Natural killer cell (primary cell): ENCODE measurements at regions not wholly inside any gene's neighbourhood (a gene's known extent, or its start where the extent isn't known, plus 50 kb on each side); places are given as distances from the start of the nearest gene placed in this dataset.

Experiments used
- ATAC-seq, 3 donors: fragments of 150-1000 bp in 2 of 3; fragments of 200-7000 bp in 1 of 3; cut with Tn5 transposase; 1 replicate in 1 of 3; 2 replicates in 2 of 3; pipeline ENCODE4 v1.10.0; 2021; ENCODE audit warnings: mild to moderate bottlenecking in 2 of 3, moderate library complexity in 2 of 3
- DNase-seq, 2 donors: peaks; one replicate each; pipeline versions ENCODE4 v3.0.0 to v3.0.0-alpha.2; 2013 to 2021; ENCODE audit warnings: mixed read lengths in 1 of 2
- H3K27ac ChIP-seq: one replicate; pipeline ENCODE4 v1.5.1; 2013; ENCODE audit warnings: mild to moderate bottlenecking, low read length
- H3K27me3 ChIP-seq: one replicate; pipeline ENCODE4 v1.6.1; 2013; ENCODE audit warnings: low read length; ENCODE audit not compliant: control insufficient read depth, insufficient read depth
- H3K36me3 ChIP-seq: one replicate; pipeline ENCODE4 v1.6.1; 2013; ENCODE audit warnings: low read length; ENCODE audit not compliant: control insufficient read depth, insufficient read depth
- H3K4me1 ChIP-seq: one replicate; pipeline ENCODE4 v1.6.1; 2013; ENCODE audit warnings: low read length; ENCODE audit not compliant: control insufficient read depth, insufficient read depth
- H3K4me3 ChIP-seq: one replicate; pipeline ENCODE4 v1.5.1; 2013; ENCODE audit warnings: low read length
- H3K9me3 ChIP-seq: one replicate; pipeline ENCODE4 v1.6.1; 2013; ENCODE audit warnings: low read length; ENCODE audit not compliant: control insufficient read depth, insufficient read depth
- H3K27ac Mint-ChIP-seq, 2 donors: one replicate each; pipeline ENCODE4 v1.8.0; 2022; ENCODE audit warnings: mild to moderate bottlenecking in 2 of 2, mixed read lengths in 2 of 2, moderate library complexity in 1 of 2
- H3K27me3 Mint-ChIP-seq, 2 donors: one replicate each; pipeline ENCODE4 v1.8.0; 2022; ENCODE audit warnings: low read depth in 2 of 2, mixed read lengths in 2 of 2
- H3K36me3 Mint-ChIP-seq: one replicate; pipeline ENCODE4 v1.8.0; 2022; ENCODE audit warnings: mixed read lengths
- H3K4me1 Mint-ChIP-seq, 2 donors: one replicate each; pipeline ENCODE4 v1.8.0; 2022; ENCODE audit warnings: mixed read lengths in 2 of 2
- H3K4me3 Mint-ChIP-seq: one replicate; pipeline ENCODE4 v1.8.0; 2022; ENCODE audit warnings: mild to moderate bottlenecking, moderate library complexity, mixed read lengths
- H3K9me3 Mint-ChIP-seq, 2 donors: one replicate each; pipeline ENCODE4 v1.8.0; 2022; ENCODE audit warnings: mixed read lengths in 2 of 2
- WGBS: methylation state at CpG from one replicate; pipeline ENCODE4 v1.1.7; 2013; ENCODE audit warnings: missing lambda C conversion rate; ENCODE audit not compliant: insufficient coverage; 5-methylcytosine and 5-hydroxymethylcytosine counted together
- intact Hi-C: fragments of 100-400 bp; cut with micrococcal nuclease; formaldehyde crosslinking; loops from one replicate; pipeline ENCODE4 v1.14.2; 2022
- TF ChIP-seq, protein P1 (sequence below): fragments of 200-600 bp; IDR thresholded peaks from one replicate; pipeline ENCODE4 v1.8.0; 2022; ENCODE audit warnings: antibody characterized with exemption

DNA sequence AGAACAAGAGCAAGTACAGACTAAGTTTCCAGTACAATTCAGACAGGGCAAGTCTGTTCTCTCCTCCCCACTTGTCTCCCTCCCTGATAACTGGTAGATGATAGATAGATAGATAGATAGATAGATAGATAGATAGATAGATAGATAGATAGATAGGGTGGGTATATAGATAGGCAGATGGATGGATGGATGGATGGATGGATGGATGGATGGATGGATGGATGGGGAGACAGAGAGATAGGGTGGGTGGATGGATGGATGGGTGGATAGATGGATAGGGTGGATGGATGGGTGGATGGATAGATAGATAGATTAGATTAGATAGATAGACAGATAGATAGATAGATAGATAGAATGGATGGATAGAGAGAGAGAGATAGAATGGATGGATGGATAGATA is 152.8 kb upstream of the MKLN1 start:
- no peak overlapping the region for H3K27ac Mint-ChIP-seq
- intact Hi-C loops: no loop called here

DNA sequence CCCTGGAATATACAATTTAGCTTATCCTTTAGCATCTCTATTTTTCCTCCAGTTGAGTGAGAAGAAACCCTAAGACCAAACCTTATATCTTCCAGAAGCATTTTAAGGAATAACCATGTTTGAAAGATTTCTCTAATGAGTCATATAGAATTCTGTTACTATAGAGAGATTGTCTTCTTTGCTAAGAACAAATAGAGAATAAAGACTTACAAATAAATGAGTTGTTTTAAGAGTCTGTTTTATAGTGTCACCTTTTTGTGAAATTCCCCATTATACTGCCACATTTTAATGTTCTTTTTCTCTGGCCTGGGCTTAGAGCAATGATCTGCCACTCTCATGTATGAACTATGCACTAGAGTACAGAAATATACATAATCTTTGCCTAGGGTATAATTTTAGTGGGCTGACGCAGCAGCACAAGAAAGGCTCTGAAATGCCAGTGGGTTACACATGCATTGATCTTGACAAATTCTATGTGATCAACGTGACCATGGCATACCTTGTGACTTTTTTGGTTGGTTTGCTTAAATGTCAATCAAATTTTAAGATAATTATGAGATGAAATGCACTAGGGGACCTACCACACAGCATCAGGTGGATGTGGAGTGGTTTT is 145.1 kb upstream of the MKLN1 start:
- no peaks in the 10 kb centered on the region for H3K36me3 ChIP-seq
- TF ChIP-seq, protein P1, sequence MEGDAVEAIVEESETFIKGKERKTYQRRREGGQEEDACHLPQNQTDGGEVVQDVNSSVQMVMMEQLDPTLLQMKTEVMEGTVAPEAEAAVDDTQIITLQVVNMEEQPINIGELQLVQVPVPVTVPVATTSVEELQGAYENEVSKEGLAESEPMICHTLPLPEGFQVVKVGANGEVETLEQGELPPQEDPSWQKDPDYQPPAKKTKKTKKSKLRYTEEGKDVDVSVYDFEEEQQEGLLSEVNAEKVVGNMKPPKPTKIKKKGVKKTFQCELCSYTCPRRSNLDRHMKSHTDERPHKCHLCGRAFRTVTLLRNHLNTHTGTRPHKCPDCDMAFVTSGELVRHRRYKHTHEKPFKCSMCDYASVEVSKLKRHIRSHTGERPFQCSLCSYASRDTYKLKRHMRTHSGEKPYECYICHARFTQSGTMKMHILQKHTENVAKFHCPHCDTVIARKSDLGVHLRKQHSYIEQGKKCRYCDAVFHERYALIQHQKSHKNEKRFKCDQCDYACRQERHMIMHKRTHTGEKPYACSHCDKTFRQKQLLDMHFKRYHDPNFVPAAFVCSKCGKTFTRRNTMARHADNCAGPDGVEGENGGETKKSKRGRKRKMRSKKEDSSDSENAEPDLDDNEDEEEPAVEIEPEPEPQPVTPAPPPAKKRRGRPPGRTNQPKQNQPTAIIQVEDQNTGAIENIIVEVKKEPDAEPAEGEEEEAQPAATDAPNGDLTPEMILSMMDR: no peak
- Mint-ChIP-seq H3K9me3 (no peaks in the 10 kb centered on the region), H3K4me1 (peaks cover 10 to 14% of the 10 kb centered on the region in 2 donors), H3K27me3 (no peaks in the 10 kb centered on the region), H3K27ac (no peak overlapping the region), H3K4me3 (no peak overlapping the region), H3K36me3 (no peaks in the 10 kb centered on the region)
- ATAC-seq (no peak), DNase-seq (no peak)
- intact Hi-C loops: no loop called here
- H3K27me3 ChIP-seq: no peaks in the 10 kb centered on the region
- no peak overlapping the region for H3K4me3 ChIP-seq
- 92% methylated on average over 2 of the region's 2 CpGs for WGBS
- H3K4me1 ChIP-seq: peaks cover 6% of the 10 kb centered on the region
- no peaks in the 10 kb centered on the region for H3K9me3 ChIP-seq
- H3K27ac ChIP-seq: no peak overlapping the region

More for the DNA sequence above, 152.8 kb upstream of the MKLN1 start:
- ATAC-seq: no peak
- Mint-ChIP-seq H3K4me3 (no peak overlapping the region), H3K4me1 (no peaks in the 10 kb centered on the region), H3K9me3 (no peaks in the 10 kb centered on the region), H3K36me3 (no peaks in the 10 kb centered on the region), H3K27me3 (peaks cover 6 to 7% of the 10 kb centered on the region in 2 donors)
- TF ChIP-seq, protein P1: no peak
- Histone ChIP-seq H3K4me3 (no peak overlapping the region), H3K27ac (no peak overlapping the region), H3K4me1 (no peaks in the 10 kb centered on the region), H3K27me3 (peaks cover under 1% of the 10 kb centered on the region), H3K36me3 (no peaks in the 10 kb centered on the region), H3K9me3 (no peaks in the 10 kb centered on the region)
- DNase-seq: no peak

DNA sequence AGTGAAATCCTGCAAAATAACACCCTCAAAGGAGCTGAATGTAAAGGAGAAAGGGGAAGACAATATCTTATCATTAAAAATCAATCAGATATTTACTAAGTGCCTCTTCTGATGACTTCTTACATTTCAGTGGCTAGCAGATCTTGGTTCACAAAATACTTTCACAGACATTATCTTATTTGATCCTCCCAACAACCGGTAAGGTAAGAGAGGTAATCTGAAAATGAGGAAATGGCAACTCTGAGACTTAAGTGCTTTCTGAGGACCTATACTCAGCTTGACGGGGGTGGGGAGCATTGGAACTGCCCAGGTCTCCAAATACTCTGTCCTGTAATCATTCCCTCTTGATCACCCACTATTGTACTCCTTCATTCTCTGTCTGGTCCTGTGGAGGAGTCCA is 144.6 kb upstream of the MKLN1 start:
- Histone ChIP-seq H3K4me1 (peaks cover 7% of the 10 kb centered on the region), H3K9me3 (no peaks in the 10 kb centered on the region), H3K27me3 (no peaks in the 10 kb centered on the region), H3K4me3 (no peak overlapping the region), H3K36me3 (no peaks in the 10 kb centered on the region), H3K27ac (no peak overlapping the region)
- TF ChIP-seq, protein P1: no peak
- intact Hi-C loops: no loop called here
- Mint-ChIP-seq H3K9me3 (no peaks in the 10 kb centered on the region), H3K36me3 (no peaks in the 10 kb centered on the region), H3K27ac (no peak overlapping the region), H3K27me3 (no peaks in the 10 kb centered on the region), H3K4me3 (no peak overlapping the region), H3K4me1 (peaks cover 11 to 14% of the 10 kb centered on the region in 2 donors)
- WGBS: 88% methylated on average over 1 of the region's 2 CpGs
- peak in 1 of 3 donors; percentile 70 for ATAC-seq
- DNase-seq: no peak

DNA sequence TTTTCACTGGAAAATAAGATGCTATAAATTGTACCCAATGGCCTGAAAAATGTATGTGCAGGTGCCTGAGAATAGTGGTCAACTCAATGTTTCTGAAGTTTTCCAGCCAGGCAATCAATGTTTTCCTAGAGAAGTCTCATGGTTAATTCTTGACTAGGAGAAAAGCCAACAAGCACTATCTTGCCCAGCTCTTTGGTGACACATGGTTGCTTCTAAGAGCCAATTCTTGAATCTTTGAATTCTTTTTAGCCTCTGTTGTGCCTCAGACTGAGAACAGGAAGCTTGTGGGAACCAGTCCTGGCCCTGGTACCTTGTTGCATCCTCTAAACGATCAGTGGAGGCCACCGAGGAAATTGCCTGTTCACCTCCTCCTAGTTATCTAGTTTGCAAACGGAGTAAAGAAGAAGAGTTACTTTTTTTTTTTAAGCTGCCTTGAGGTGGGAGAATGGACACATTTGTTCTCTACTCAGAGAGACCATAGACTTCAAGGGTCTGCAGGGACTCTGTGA is 144.0 kb upstream of the MKLN1 start:
- H3K9me3 ChIP-seq: no peaks in the 10 kb centered on the region
- ATAC-seq (no peak), DNase-seq (peak in 1 of 2 donors; percentile 52)
- peaks cover 17 to 20% of the 10 kb centered on the region in 2 donors for H3K4me1 Mint-ChIP-seq
- no peaks in the 10 kb centered on the region for H3K36me3 Mint-ChIP-seq
- H3K27ac ChIP-seq: peak overlapping the region; percentile 11
- TF ChIP-seq, protein P1: no peak
- no peaks in the 10 kb centered on the region for H3K9me3 Mint-ChIP-seq
- no peak overlapping the region for H3K4me3 ChIP-seq
- H3K36me3 ChIP-seq: no peaks in the 10 kb centered on the region
- H3K27me3 ChIP-seq: no peaks in the 10 kb centered on the region
- intact Hi-C loops: no loop called here
- H3K27ac Mint-ChIP-seq: peak overlapping the region; percentile 23 to 48
- WGBS: 5% methylated on average over 3 of the region's 3 CpGs
- no peaks in the 10 kb centered on the region for H3K27me3 Mint-ChIP-seq
- H3K4me1 ChIP-seq: peaks cover 13% of the 10 kb centered on the region
- no peak overlapping the region for H3K4me3 Mint-ChIP-seq
